Colonic mucosa (tissue), 4 donors: ENCODE measurements at regions not wholly inside any gene's neighbourhood (a gene's known extent, or its start where the extent isn't known, plus 50 kb on each side); places are given as distances from the start of the nearest gene placed in this dataset.
"Not testable (repeated sequence)": the region's sequence is repeated elsewhere in the genome, so short reads cannot be mapped to it uniquely, and the experiment has no call there.

ENCODE experiments used
- DNase-seq: peaks from one replicate; pipeline ENCODE4 v3.0.0-alpha.2; 2020
- H3K27ac ChIP-seq: fragments of 200-600 bp; one replicate; pipeline ENCODE4 v1.8.0; 2021
- H3K27me3 ChIP-seq: fragments of 200-600 bp; one replicate; pipeline ENCODE4 v1.8.0; 2021
- H3K36me3 ChIP-seq: fragments of 200-600 bp; one replicate; pipeline ENCODE4 v1.8.0; 2021
- H3K4me1 ChIP-seq: fragments of 200-600 bp; one replicate; pipeline ENCODE4 v1.8.0; 2021; ENCODE audit warnings: mild to moderate bottlenecking
- H3K4me3 ChIP-seq: fragments of 200-600 bp; one replicate; pipeline ENCODE4 v1.8.0; 2021
- H3K9ac ChIP-seq, 2 donors: one replicate each; pipeline ENCODE4 v1.7.0; 2013; ENCODE audit warnings: control low read depth in 2 of 2, low read depth in 2 of 2, low read length in 2 of 2
- H3K9me3 ChIP-seq: fragments of 200-600 bp; one replicate; pipeline ENCODE4 v1.8.0; 2021
- CTCF ChIP-seq: fragments of 200-600 bp; IDR thresholded peaks from one replicate; pipeline ENCODE4 v1.8.0; 2022; ENCODE audit warnings: antibody characterized with exemption, mild to moderate bottlenecking
- intact Hi-C: fragments of 100-400 bp; cut with DNase I; formaldehyde crosslinking; loops from one replicate; pipeline ENCODE4 v1.14.1; 2022
- donor health status: healthy.
- donor health status: DM: no; HTN: no; CAD: no.
- donor health status: DM: no; HTN: no; CAD: no.

- DNase-seq, result no peak
- no peak for TF ChIP-seq CTCF
- Histone ChIP-seq H3K9me3 (no peaks in the 10 kb centered on the region), H3K27me3 (no peaks in the 10 kb centered on the region), H3K36me3 (no peaks in the 10 kb centered on the region), H3K27ac (no peak overlapping the region), H3K4me3 (no peak overlapping the region), H3K4me1 (no peaks in the 10 kb centered on the region), H3K9ac (no peak overlapping the region)
- intact Hi-C loops, result no loop called here
Observed at GRCh38 chr1:25011943-25012638, 82.0 kb upstream of the RUNX3 start.

GRCh38 chr1:25011275-25011674 is 81.2 kb upstream of the RUNX3 start:
- no peak for DNase-seq
- no peak overlapping the region for H3K27ac ChIP-seq
- intact Hi-C loops, result no loop called here
- no peak overlapping the region for H3K9ac ChIP-seq
- H3K36me3 ChIP-seq, result no peaks in the 10 kb centered on the region
- no peaks in the 10 kb centered on the region for H3K4me1 ChIP-seq
- H3K4me3 ChIP-seq, result no peak overlapping the region
- no peaks in the 10 kb centered on the region for H3K27me3 ChIP-seq
- no peak for TF ChIP-seq CTCF
- H3K9me3 ChIP-seq, result no peaks in the 10 kb centered on the region

GRCh38 chr1:25009671-25010262 is 79.7 kb upstream of the RUNX3 start:
- Histone ChIP-seq H3K27ac (no peak overlapping the region), H3K9me3 (no peaks in the 10 kb centered on the region), H3K9ac (no peak overlapping the region), H3K36me3 (no peaks in the 10 kb centered on the region), H3K4me1 (no peaks in the 10 kb centered on the region), H3K27me3 (no peaks in the 10 kb centered on the region), H3K4me3 (no peak overlapping the region)
- DNase-seq, result no peak
- intact Hi-C loops, result no loop called here
- no peak for TF ChIP-seq CTCF

GRCh38 chr1:25008192-25008485 is 78.1 kb upstream of the RUNX3 start:
- Histone ChIP-seq H3K36me3 (no peaks in the 10 kb centered on the region), H3K9ac (no peak overlapping the region), H3K9me3 (no peaks in the 10 kb centered on the region), H3K27ac (no peak overlapping the region), H3K27me3 (no peaks in the 10 kb centered on the region), H3K4me1 (no peaks in the 10 kb centered on the region), H3K4me3 (no peak overlapping the region)
- TF ChIP-seq CTCF, result no peak
- no peak for DNase-seq
- intact Hi-C loops, result no loop called here

- H3K9ac ChIP-seq, H3K4me1 ChIP-seq, H3K27me3 ChIP-seq, H3K36me3 ChIP-seq, H3K27ac ChIP-seq, intact Hi-C loops, H3K9me3 ChIP-seq, DNase-seq, H3K4me3 ChIP-seq: not testable (repeated sequence)
Observed at GRCh38 chr1:25007390-25008191, 77.5 kb upstream of the RUNX3 start.

GRCh38 chr1:25006770-25007169 is 76.7 kb upstream of the RUNX3 start:
- H3K9me3 ChIP-seq, result no peaks in the 10 kb centered on the region
- no peak overlapping the region for H3K27ac ChIP-seq
- intact Hi-C loops, result no loop called here
- no peak for TF ChIP-seq CTCF
- no peak for DNase-seq
- H3K4me3 ChIP-seq, result no peak overlapping the region
- no peaks in the 10 kb centered on the region for H3K36me3 ChIP-seq
- H3K4me1 ChIP-seq, result no peaks in the 10 kb centered on the region
- no peaks in the 10 kb centered on the region for H3K27me3 ChIP-seq
- no peak overlapping the region for H3K9ac ChIP-seq
